HG03280 (cell line): ENCODE measurements at regions not wholly inside any gene's neighbourhood (a gene's known extent, or its start where the extent isn't known, plus 50 kb on each side); places are given as distances from the start of the nearest gene placed in this dataset.
"Not testable (repeated sequence)": the region's sequence is repeated elsewhere in the genome, so short reads cannot be mapped to it uniquely, and the experiment has no call there.

Experiments used
- ATAC-seq: cut with Tn5 transposase; IDR thresholded peaks from one replicate; pipeline ENCODE4 v1.9.1; 2021; ENCODE audit warnings: mild to moderate bottlenecking, moderate library complexity; ENCODE audit not compliant: unreplicated experiment

DNA sequence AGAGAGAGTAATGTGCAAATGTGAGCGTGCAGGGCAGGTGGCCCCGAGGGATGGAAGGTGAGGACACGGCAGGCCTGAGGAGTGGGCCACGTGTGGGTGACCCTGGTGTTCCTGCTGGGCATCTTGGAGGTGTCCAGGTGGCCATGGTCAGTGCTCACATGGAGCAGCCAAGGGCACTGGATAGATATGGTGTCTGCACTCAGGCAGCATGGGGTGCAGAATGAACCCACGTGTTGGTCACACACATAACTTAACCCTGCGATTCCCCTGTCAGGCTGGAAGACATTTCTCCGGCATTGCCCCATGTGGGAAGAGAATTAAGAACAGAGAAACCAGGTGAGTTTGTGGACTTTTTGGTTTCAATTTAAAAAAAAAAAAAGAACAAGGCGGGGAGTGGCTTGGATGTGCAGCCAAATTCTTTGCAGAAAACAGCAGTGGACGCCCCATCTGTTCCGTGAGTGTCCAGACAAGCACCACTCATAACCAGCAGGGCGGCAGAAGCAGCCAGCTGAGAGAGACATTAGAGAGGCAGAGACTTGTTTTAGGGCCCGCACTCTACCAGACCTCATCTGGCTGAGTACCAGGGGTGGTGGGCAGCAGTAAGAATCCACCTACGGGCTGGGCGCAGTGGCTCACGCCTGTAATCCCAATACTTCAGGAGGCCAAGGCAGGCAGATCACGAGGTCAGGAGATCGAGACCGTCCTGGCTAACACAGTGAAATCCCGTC is 249.8 kb downstream of the ACKR3 start:
- no peak for ATAC-seq

DNA sequence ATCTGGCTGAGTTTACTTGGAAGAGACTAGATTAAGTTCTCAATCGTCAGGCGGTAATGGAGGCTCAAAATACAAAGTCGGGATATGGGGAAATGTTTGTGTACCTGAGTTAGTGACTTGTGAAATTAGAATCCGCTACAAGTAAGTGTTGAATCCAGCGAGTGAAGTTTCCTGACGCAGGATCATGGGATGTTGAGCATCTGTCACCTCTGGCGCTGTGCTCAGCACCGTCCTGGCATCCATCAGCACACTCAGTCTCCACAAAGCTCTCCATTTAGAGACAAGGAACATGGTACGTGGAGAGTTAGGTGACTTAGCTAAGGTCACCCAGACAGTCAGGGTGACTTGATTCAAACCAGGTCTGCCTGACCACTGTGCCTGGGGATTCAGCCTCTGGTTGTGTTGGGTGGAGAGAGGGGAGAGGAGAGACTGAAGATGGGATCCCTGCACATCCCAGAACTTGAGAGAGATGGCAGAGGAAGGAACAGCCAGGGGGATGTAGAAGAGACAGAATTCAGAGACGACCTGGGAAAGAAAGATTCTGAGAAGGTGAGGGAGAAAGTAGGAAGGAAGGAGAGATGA is 251.2 kb downstream of the ACKR3 start:
- ATAC-seq: no peak

GRCh38 chr2:236823041-236823629 is 253.5 kb downstream of the ACKR3 start:
- no peak for ATAC-seq

DNA sequence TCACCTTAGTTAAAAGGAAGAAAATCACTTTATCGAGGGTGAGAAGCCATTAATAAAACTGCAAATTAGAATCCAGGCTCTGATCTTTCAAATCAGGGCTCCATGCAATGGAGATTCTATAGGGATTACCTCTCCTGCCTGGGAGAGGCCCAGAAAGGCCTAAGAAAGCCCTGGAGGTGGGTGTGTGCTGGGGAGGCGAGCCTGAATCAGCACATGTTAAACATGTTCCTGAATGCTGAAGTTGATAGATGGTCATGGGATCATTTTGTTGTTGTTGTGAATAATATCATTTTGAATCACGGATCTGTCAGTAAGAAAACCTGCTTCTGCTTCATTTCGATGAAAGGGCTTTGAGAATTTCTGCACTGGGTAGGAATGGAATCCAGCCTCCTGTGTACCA is 254.3 kb downstream of the ACKR3 start:
- ATAC-seq: no peak

GRCh38 chr2:236824836-236825235 is 255.2 kb downstream of the ACKR3 start:
- no peak for ATAC-seq

DNA sequence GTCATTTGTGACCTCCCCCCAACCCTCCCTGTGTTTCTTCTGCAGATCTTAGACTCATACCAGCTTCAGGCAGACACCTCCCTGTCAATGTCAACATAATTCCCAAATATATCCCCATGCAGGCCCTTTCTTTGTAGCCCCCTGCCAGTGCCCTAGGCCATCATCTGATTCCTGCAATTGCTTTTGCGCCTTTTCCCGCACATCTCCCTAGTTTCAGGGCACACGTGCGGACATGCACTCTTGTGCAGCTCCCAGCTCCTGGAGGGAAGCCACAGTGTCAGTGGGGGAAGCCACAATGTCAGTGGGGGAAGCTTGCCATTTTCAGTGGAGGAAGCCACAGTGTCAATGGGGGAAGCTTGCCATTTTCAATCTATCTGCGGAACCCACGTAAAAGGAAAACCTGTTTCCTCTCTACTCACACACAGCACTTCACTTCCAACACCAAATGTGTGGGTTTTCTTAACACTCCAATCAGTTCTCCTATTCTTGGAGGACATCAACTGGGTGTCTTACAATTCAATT is 256.4 kb downstream of the ACKR3 start:
- no peak for ATAC-seq

DNA sequence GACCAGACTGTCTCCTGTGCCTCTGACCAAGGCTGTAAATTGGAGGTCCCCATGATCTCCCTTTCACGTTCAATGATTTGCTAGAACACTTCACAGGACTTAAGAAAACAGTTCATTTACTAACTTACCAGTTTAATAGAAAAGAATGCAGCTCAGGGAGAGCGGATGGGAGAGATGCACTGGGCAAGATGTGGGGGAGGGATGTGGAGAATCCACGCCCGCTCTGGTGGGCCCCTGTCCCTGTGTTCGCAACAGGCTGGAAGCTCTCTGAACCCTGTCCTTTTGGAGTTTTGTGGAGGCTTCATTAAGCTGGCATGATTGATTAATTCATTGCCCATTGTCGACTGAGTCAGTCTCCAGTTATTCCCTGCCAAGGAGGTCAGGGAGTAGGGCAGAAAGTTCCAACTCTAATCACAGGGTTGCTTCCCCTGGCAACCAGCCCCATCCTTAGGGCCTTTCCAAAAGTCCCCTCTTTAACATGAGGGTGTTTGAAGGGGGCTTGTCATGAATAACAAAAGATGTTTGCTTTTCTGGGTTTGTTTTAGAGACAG is 257.1 kb downstream of the ACKR3 start:
- no peak for ATAC-seq

DNA sequence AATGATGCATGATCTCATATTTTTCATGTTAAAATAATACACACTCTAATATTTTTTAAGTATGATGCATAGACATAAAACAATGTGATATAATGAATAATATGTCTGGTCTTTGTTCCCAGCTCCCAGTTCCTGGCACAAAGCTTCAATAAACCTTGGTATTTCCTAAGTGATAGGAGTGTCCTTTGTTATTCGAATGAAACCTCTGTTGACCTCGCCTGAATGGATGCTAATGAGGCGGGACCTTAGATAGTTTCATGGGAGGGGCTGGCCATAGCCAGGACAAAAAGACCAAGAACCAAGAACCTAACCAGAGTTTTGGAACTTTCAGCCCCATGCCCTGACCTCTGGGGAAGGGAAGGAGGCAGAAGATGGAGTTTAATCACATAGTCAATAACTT is 257.7 kb upstream of the COPS8 start:
- no peak for ATAC-seq

DNA sequence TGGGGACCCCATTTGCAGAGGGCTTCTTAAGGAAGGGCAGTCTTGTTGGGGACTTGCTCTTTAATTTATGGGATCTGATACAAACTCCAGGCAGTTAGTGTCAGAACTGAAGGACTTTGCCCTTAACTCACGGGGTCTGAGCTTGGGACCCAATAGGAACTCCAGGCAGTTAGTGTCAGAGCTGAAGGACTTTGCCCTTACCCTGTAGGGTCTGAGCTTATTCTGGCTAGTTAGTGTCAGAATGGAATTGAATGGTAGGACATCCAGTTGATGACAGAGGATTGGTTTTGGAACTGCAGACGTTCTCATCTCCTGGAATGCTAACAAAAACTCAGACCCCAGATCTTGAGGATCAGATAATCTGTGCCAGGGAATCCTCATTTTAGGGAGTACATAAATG is 256.9 kb upstream of the COPS8 start:
- no peak for ATAC-seq

- no peak for ATAC-seq
Observed at GRCh38 chr2:236830926-236831325, 254.8 kb upstream of the COPS8 start.

- no peak for ATAC-seq
Observed at GRCh38 chr2:236831698-236832097, 254.0 kb upstream of the COPS8 start.

GRCh38 chr2:236833501-236834073 is 252.1 kb upstream of the COPS8 start:
- ATAC-seq: no peak

GRCh38 chr2:236834284-236834683 is 251.4 kb upstream of the COPS8 start:
- ATAC-seq: no peak

- no peak for ATAC-seq
Observed at GRCh38 chr2:236835307-236836024, 250.2 kb upstream of the COPS8 start.

DNA sequence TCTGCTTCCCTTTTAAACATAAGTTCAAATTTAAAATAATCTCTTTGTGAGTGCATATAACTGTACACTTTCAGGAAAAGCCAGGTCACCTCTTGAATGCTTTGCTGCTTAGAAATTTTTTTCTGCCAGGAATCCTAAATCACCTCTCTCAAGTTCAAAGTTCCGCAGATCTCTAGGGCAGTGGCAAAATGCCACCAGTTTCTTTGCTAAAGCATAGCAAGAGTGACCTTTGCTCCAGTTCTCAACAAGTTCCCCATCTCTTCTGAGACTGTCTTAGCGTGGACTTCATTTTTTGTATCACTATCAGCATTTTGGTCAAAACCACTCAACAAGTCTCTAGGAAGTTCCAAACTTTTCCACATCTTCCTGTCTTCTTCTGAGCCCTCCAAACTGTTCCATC is 249.7 kb upstream of the COPS8 start:
- ATAC-seq: not testable (repeated sequence)

GRCh38 chr2:236840215-236840614 is 245.5 kb upstream of the COPS8 start:
- no peak for ATAC-seq

- ATAC-seq: no peak
Observed at GRCh38 chr2:236840857-236841256, 244.8 kb upstream of the COPS8 start.

DNA sequence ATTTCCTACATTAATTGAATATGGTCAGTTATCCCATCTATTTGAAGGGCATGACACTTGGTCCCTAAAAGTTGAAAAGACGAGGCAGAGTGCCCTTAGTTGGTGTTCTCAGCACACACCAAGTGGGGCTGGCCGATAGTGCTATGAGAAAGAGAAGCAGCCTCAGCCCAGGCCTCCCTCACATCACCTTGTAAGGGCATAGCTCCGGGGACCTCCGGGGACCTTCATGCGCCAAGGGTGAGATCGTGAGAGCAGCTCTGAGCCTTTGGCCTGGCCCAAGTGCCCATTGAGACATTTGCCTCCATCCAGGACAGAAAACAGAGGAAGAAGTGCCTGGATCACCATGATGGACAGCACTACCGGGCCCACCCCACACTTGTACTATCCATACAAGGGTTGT is 244.3 kb upstream of the COPS8 start:
- no peak for ATAC-seq

DNA sequence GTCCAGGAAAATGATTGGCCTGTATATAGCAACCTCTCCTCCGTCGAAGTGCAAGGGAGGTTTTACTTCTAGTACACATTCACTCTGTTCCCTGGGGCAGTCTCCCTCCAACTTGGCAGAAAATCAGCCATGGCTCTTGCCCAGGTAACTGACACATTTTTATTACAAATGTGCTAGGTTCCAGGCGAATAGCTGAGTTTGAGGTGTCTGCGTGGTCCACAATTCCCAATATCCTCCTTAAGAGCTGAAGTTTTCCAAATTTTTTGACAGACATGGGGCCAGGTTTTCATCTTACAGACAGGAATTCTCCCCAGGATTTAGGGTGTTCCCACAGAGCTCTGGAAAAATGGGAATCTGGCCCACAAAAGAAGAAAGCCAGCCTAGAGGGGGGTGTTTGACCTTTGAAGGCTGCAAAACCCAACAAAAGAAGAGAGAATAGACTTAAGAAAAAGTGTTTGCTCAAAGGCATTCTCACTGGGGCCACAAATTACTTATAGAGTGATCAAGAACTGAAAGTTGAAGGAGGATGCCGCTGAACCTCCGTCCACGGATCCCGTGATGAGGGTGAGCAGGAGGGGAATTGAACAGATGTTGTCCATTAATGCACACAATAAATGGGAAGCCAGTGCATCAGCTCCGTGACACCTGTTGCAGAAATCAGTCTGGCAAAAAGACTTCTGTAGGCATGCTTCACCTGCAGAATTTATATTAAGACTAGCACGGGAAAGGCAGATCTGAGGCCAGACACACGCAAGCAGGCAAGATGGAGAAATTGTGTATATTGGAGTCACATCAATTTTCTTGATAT is 242.3 kb upstream of the COPS8 start:
- no peak for ATAC-seq

DNA sequence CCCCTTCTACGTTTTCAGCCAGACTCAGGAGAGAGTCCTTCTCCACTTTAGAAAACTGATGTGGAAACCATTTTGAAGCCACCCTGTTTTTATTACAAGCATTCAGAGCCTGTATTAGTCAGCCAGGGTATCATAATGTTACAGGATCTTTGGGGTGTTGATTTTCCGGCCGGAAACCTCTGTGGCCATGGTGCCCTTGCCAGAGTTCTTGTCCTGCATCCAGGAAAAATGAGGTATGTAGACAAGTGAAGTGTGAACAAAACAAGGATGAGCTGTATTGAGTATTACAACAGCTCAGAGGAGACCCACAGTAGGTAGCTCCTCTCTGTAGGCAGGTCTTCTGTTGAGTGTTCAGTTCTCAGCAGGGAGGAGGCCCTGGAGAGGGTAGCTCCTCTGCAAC is 241.0 kb upstream of the COPS8 start:
- ATAC-seq: no peak
